K562 (cell line): ENCODE measurements at regions not wholly inside any gene's neighbourhood (a gene's known extent, or its start where the extent isn't known, plus 50 kb on each side); places are given as distances from the start of the nearest gene placed in this dataset.

ENCODE experiments used
- FOXM1 ChIP-seq, 2 experiments: fragments of 450-650 bp in 1 of 2; sonication (generic) in 1 of 2; formaldehyde crosslinking in 1 of 2; IDR thresholded peaks; 2 replicates each; pipeline versions ENCODE4 v1.6.1 to v1.9.0; 2017 to 2022; ENCODE audit warnings: low read depth in 2 of 2, mild to moderate bottlenecking in 2 of 2, missing genetic modification reagents in 1 of 2, moderate library complexity in 1 of 2
- JUNB ChIP-seq: fragments of 450-650 bp; formaldehyde crosslinking; conservative IDR thresholded peaks from 2 replicates; pipeline ENCODE4 v1.4.0; 2020; ENCODE audit warnings: mild to moderate bottlenecking
- MTA1 ChIP-seq: fragments of 450-650 bp; IDR thresholded peaks from 2 replicates; pipeline ENCODE4 v1.6.1; 2017; ENCODE audit warnings: borderline replicate concordance
- MTA3 ChIP-seq: fragments of 450-650 bp; formaldehyde crosslinking; IDR thresholded peaks from 2 replicates; pipeline ENCODE4 v1.6.1; 2017; ENCODE audit warnings: mild to moderate bottlenecking, borderline replicate concordance
- MYC ChIP-seq, 2 experiments: fragments of 250-450 bp in 1 of 2; sonication (Bioruptor Pico) in 1 of 2; IDR thresholded peaks; 2 replicates each; pipeline versions ENCODE4 v1.5.1 to v1.6.1; 2012 to 2021; ENCODE audit warnings: low read depth in 2 of 2, borderline replicate concordance in 1 of 2, improper control_type of control experiment in 1 of 2, low read length in 1 of 2, mild to moderate bottlenecking in 1 of 2, moderate library complexity in 1 of 2
- NRF1 ChIP-seq, 2 experiments: fragments of 450-650 bp; IDR thresholded peaks in 1 of 2; conservative IDR thresholded peaks in 1 of 2; 2 replicates each; pipeline ENCODE4 v1.6.1; 2014; ENCODE audit warnings: mild to moderate bottlenecking in 2 of 2
- POLR2AphosphoS2 ChIP-seq: IDR thresholded peaks from 2 replicates; pipeline ENCODE4 v1.6.1; 2012; ENCODE audit warnings: low read length, improper control_type of control experiment
- RBM22 ChIP-seq: fragments of 200-400 bp; formaldehyde crosslinking; IDR thresholded peaks from 2 replicates; pipeline ENCODE4 v1.6.1; 2018; ENCODE audit warnings: low read length, low read depth; ENCODE audit not compliant: poor library complexity, severe bottlenecking
- SIN3B ChIP-seq: fragments of 450-650 bp; IDR thresholded peaks from 2 replicates; pipeline ENCODE4 v1.6.1; 2017; ENCODE audit warnings: low read depth, mild to moderate bottlenecking, moderate library complexity

GRCh38 chr7:112939574-112940313 lies 146.9 kb downstream of the GPR85 start (continued):
- TF ChIP-seq NRF1 (conservative IDR thresholded peaks at IDR 0.05 in 1 of 2, IDR thresholded peaks at IDR 0.05 in 1 of 2) (peak; percentile 100), MTA3 (peak; percentile 30; the same call in 1 of the 2 replicates), SIN3B (0 out of 2 replicates have a peak, but pooled peaks have one; percentile 45), POLR2AphosphoS2 (peak; percentile 44; the same call in 1 of the 2 replicates), JUNB (CRISPR knock-in tag) (0 out of 2 replicates have a peak, but pooled peaks have one; percentile 29), MYC (IDR thresholded peaks at IDR 0.05; ENCODE audit: low read depth, low read length) (peak; percentile 83), MYC (CRISPR knock-in tag; IDR thresholded peaks at IDR 0.05; ENCODE audit: borderline replicate concordance, low read depth) (no peak), FOXM1 (IDR thresholded peaks at IDR 0.05; ENCODE audit: low read depth) (no peak), FOXM1 (CRISPR knock-in tag; IDR thresholded peaks at IDR 0.05; ENCODE audit: low read depth) (0 out of 2 replicates have a peak, but pooled peaks have one; percentile 4), RBM22 (no peak), MTA1 (peak; percentile 98; the same call in 1 of the 2 replicates)
- TF ChIP-seq, all 486 proteins: peak for 135
